ENCODE measurements at regions not wholly inside any gene's neighbourhood (a gene's known extent, or its start where the extent isn't known, plus 50 kb on each side); places are given as distances from the start of the nearest gene placed in this dataset.

GRCh38 chr15:58282060-58282708, 144.0 kb downstream of the AQP9 start:
- no peak for TF ChIP-seq POLR2A (IDR thresholded peaks at IDR 0.05; ENCODE audit: low read depth, low read length)
- FAIRE-seq (no peak), DNase-seq (ENCODE audit: insufficient read length, low spot score) (no peak)

GRCh38 chr15:58283302-58283701, 145.1 kb downstream of the AQP9 start:
- DNase-seq (ENCODE audit: insufficient read length, low spot score) (no peak), FAIRE-seq (no peak)
- TF ChIP-seq POLR2A (IDR thresholded peaks at IDR 0.05; ENCODE audit: low read depth, low read length), result no peak

GRCh38 chr15:58284293-58284692, 146.1 kb downstream of the AQP9 start:
- FAIRE-seq, result no peak
- no peak for DNase-seq (ENCODE audit: insufficient read length, low spot score)
- TF ChIP-seq POLR2A (IDR thresholded peaks at IDR 0.05; ENCODE audit: low read depth, low read length), result no peak

- FAIRE-seq (no peak), DNase-seq (ENCODE audit: insufficient read length, low spot score) (no peak)
- TF ChIP-seq POLR2A (IDR thresholded peaks at IDR 0.05; ENCODE audit: low read depth, low read length), result no peak
Observed at GRCh38 chr15:58285212-58285920, 146.4 kb upstream of the LIPC start.

GRCh38 chr15:58285921-58286278, 145.9 kb upstream of the LIPC start:
- TF ChIP-seq POLR2A (IDR thresholded peaks at IDR 0.05; ENCODE audit: low read depth, low read length), result no peak

GRCh38 chr15:58286523-58286922, 145.3 kb upstream of the LIPC start:
- TF ChIP-seq POLR2A (IDR thresholded peaks at IDR 0.05; ENCODE audit: low read depth, low read length), result no peak
- no peak for FAIRE-seq
- DNase-seq (ENCODE audit: insufficient read length, low spot score), result no peak

More at GRCh38 chr15:58285921-58286278, 145.9 kb upstream of the LIPC start:
- DNase-seq (ENCODE audit: insufficient read length, low spot score) (no peak), FAIRE-seq (no peak)

GRCh38 chr15:58287891-58288290, 143.9 kb upstream of the LIPC start:
- DNase-seq (ENCODE audit: insufficient read length, low spot score), result no peak
- no peak for FAIRE-seq

GRCh38 chr15:58288592-58288991, 143.2 kb upstream of the LIPC start:
- no peak for TF ChIP-seq POLR2A (IDR thresholded peaks at IDR 0.05; ENCODE audit: low read depth, low read length)
- no peak for FAIRE-seq
- no peak for DNase-seq (ENCODE audit: insufficient read length, low spot score)

More at GRCh38 chr15:58287891-58288290, 143.9 kb upstream of the LIPC start:
- no peak for TF ChIP-seq POLR2A (IDR thresholded peaks at IDR 0.05; ENCODE audit: low read depth, low read length)

- no peak for FAIRE-seq
- DNase-seq (ENCODE audit: insufficient read length, low spot score), result no peak
- TF ChIP-seq POLR2A (IDR thresholded peaks at IDR 0.05; ENCODE audit: low read depth, low read length), result no peak
Observed at GRCh38 chr15:58291848-58292247, 139.9 kb upstream of the LIPC start.

GRCh38 chr15:58292751-58293175, 139.0 kb upstream of the LIPC start:
- no peak for DNase-seq (ENCODE audit: insufficient read length, low spot score)
- no peak for TF ChIP-seq POLR2A (IDR thresholded peaks at IDR 0.05; ENCODE audit: low read depth, low read length)
- no peak for FAIRE-seq

GRCh38 chr15:58293622-58294550, 137.9 kb upstream of the LIPC start:
- no peak for TF ChIP-seq POLR2A (IDR thresholded peaks at IDR 0.05; ENCODE audit: low read depth, low read length)
- FAIRE-seq, result no peak
- DNase-seq (ENCODE audit: insufficient read length, low spot score), result no peak

GRCh38 chr15:58294681-58295254, 137.0 kb upstream of the LIPC start:
- DNase-seq (ENCODE audit: insufficient read length, low spot score) (no peak), FAIRE-seq (no peak)
- TF ChIP-seq POLR2A (IDR thresholded peaks at IDR 0.05; ENCODE audit: low read depth, low read length), result no peak

- no peak for TF ChIP-seq POLR2A (IDR thresholded peaks at IDR 0.05; ENCODE audit: low read depth, low read length)
- DNase-seq (ENCODE audit: insufficient read length, low spot score) (no peak), FAIRE-seq (no peak)
Observed at GRCh38 chr15:58295637-58296215, 136.1 kb upstream of the LIPC start.
